IMR-90 (cell line): ENCODE measurements at regions not wholly inside any gene's neighbourhood (a gene's known extent, or its start where the extent isn't known, plus 50 kb on each side); places are given as distances from the start of the nearest gene placed in this dataset.

Source experiments
- ATAC-seq: fragments of 200-7000 bp; cut with Tn5 transposase; 2 replicates; pipeline ENCODE4 v1.9.1; 2020; ENCODE audit warnings: low read depth, mild to moderate bottlenecking, moderate library complexity
- BruUV-seq: library from RNA; stranded (reverse); fragments of 400-500 nt; replicated peaks from 2 replicates; lab custom pipeline; 2021; lab: Mats Ljungman, UMichigan
- CTCF ChIA-PET: fragments of 300-600 bp; formaldehyde crosslinking; extraction: SDS; loops from one replicate; lab custom pipeline; 2021; ENCODE audit warnings: antibody characterized with exemption; lab: Yijun Ruan, JAX
- POLR2A ChIA-PET: fragments of 300-600 bp; sonication (Branson Sonifier 250); formaldehyde crosslinking; loops from one replicate; lab custom pipeline; 2022; ENCODE audit warnings: antibody characterized with exemption; ENCODE audit not compliant: unreplicated experiment; lab: Charles Lee
- DNase-seq: peaks from one replicate; pipeline ENCODE4 v3.0.0; 2013
- H2AFZ ChIP-seq: replicated peaks from 2 replicates; pipeline ENCODE3; 2013; ENCODE audit warnings: low read length, mild to moderate bottlenecking; ENCODE audit not compliant: poor library complexity
- H2AK5ac ChIP-seq: 2 replicates; pipeline ENCODE4 v1.6.1; 2013; ENCODE audit warnings: low read depth, low read length, inconsistent platforms
- H2AK9ac ChIP-seq: replicated peaks from 2 replicates; pipeline ENCODE3; 2013; ENCODE audit warnings: mild to moderate bottlenecking, low read depth, low read length, moderate library complexity; ENCODE audit not compliant: poor library complexity
- H2BK120ac ChIP-seq: 2 replicates; pipeline ENCODE4 v1.6.1; 2013; ENCODE audit warnings: low read depth, low read length, inconsistent platforms
- H2BK15ac ChIP-seq: 3 replicates; pipeline ENCODE4 v1.6.1; 2013; ENCODE audit warnings: low read depth, low read length, inconsistent platforms
- H2BK20ac ChIP-seq: 2 replicates; pipeline ENCODE4 v1.6.1; 2013; ENCODE audit warnings: low read depth, mild to moderate bottlenecking, inconsistent platforms, low read length, moderate library complexity
- H2BK5ac ChIP-seq: 2 replicates; pipeline ENCODE4 v1.6.1; 2013; ENCODE audit warnings: mild to moderate bottlenecking, low read depth, low read length, inconsistent platforms; ENCODE audit not compliant: poor library complexity, severe bottlenecking
- H3K14ac ChIP-seq: replicated peaks from 2 replicates; pipeline ENCODE4 v1.6.1; 2013; ENCODE audit warnings: low read depth, low read length, inconsistent platforms
- H3K18ac ChIP-seq: 2 replicates; pipeline ENCODE4 v1.6.1; 2013; ENCODE audit warnings: low read depth, low read length, control low read depth
- H3K23ac ChIP-seq: 2 replicates; pipeline ENCODE4 v1.6.1; 2013; ENCODE audit warnings: low read depth, low read length, inconsistent platforms
- H3K27ac ChIP-seq: 2 replicates; pipeline ENCODE4 v1.5.1; 2013; ENCODE audit warnings: mild to moderate bottlenecking, control low read depth, low read length; ENCODE audit not compliant: insufficient read depth
- H3K27me3 ChIP-seq: 2 replicates; pipeline ENCODE4 v1.6.1; 2013; ENCODE audit warnings: low read length; ENCODE audit not compliant: control insufficient read depth, insufficient read depth
- H3K36me3 ChIP-seq: 2 replicates; pipeline ENCODE4 v1.6.1; 2013; ENCODE audit warnings: low read length, mixed read lengths; ENCODE audit not compliant: control insufficient read depth, insufficient read depth
- H3K4ac ChIP-seq: 2 replicates; pipeline ENCODE4 v1.6.1; 2013; ENCODE audit warnings: low read depth, low read length, inconsistent platforms
- H3K4me1 ChIP-seq: 2 replicates; pipeline ENCODE4 v1.6.1; 2013; ENCODE audit warnings: low read length, mixed read lengths; ENCODE audit not compliant: control insufficient read depth, insufficient read depth
- H3K4me2 ChIP-seq: 2 replicates; pipeline ENCODE4 v1.6.1; 2013; ENCODE audit warnings: low read depth, mild to moderate bottlenecking, control low read depth, low read length, moderate library complexity
- H3K4me3 ChIP-seq: 2 replicates; pipeline ENCODE4 v1.5.1; 2013; ENCODE audit warnings: low read depth, mild to moderate bottlenecking, control low read depth, low read length, moderate library complexity; ENCODE audit not compliant: insufficient read depth
- H3K56ac ChIP-seq: 2 replicates; pipeline ENCODE4 v1.6.1; 2013; ENCODE audit warnings: low read length, inconsistent platforms; ENCODE audit not compliant: insufficient read depth; ENCODE audit errors: extremely low read depth
- H3K79me1 ChIP-seq, 2 experiments: 2 replicates each; pipeline ENCODE4 v1.6.1; 2013; ENCODE audit warnings: low read length in 2 of 2, inconsistent platforms in 1 of 2, low read depth in 1 of 2
- H3K9ac ChIP-seq: 2 replicates; pipeline ENCODE4 v1.6.1; 2013; ENCODE audit warnings: low read depth, low read length, control low read depth
- H3K9me1 ChIP-seq: 2 replicates; pipeline ENCODE4 v1.6.1; 2013; ENCODE audit warnings: low read length, inconsistent platforms; ENCODE audit not compliant: insufficient read depth
- H3K9me3 ChIP-seq: 2 replicates; pipeline ENCODE4 v1.6.1; 2013; ENCODE audit warnings: low read length; ENCODE audit not compliant: control insufficient read depth, insufficient read depth
- H4K20me1 ChIP-seq: 2 replicates; pipeline ENCODE4 v1.6.1; 2013; ENCODE audit warnings: low read length, inconsistent platforms; ENCODE audit not compliant: insufficient read depth
- H4K5ac ChIP-seq: 2 replicates; pipeline ENCODE4 v1.6.1; 2013; ENCODE audit warnings: mild to moderate bottlenecking, low read depth, low read length, control low read depth
- H4K8ac ChIP-seq, 2 experiments: 2 replicates each; pipeline ENCODE4 v1.6.1; 2013; ENCODE audit warnings: low read depth in 2 of 2, low read length in 2 of 2, control low read depth in 1 of 2, inconsistent platforms in 1 of 2
- H4K91ac ChIP-seq: 2 replicates; pipeline ENCODE4 v1.6.1; 2013; ENCODE audit warnings: low read depth, low read length, inconsistent platforms; ENCODE audit not compliant: insufficient read depth
- CHD1 ChIP-seq: IDR thresholded peaks from 2 replicates; pipeline ENCODE4 v1.6.1; 2012; ENCODE audit warnings: low read depth, low read length, improper control_type of control experiment
- CTCF ChIP-seq: conservative IDR thresholded peaks from 2 replicates; pipeline ENCODE4 v1.5.1; 2012; ENCODE audit warnings: mild to moderate bottlenecking, low read depth, low read length, improper control_type of control experiment
- FOS ChIP-seq: fragments of 150-350 bp; IDR thresholded peaks from 2 replicates; pipeline ENCODE4 v1.6.1; 2016; ENCODE audit warnings: low read depth, low read length
- MAFK ChIP-seq: IDR thresholded peaks from 2 replicates; pipeline ENCODE4 v1.6.1; 2012; ENCODE audit warnings: low read depth, low read length, improper control_type of control experiment
- MAZ ChIP-seq: IDR thresholded peaks from 2 replicates; pipeline ENCODE4 v1.6.1; 2012; ENCODE audit warnings: low read depth, mild to moderate bottlenecking, low read length, improper control_type of control experiment, moderate library complexity, borderline replicate concordance
- MXI1 ChIP-seq: IDR thresholded peaks from 2 replicates; pipeline ENCODE4 v1.6.1; 2012; ENCODE audit warnings: low read depth, mild to moderate bottlenecking, low read length, moderate library complexity, borderline replicate concordance
- RAD21 ChIP-seq: IDR thresholded peaks from 2 replicates; pipeline ENCODE4 v1.6.1; 2012; ENCODE audit warnings: low read length, improper control_type of control experiment
- WGBS, 2 experiments: methylation state at CpG; one replicate each; pipeline versions ENCODE4 v1.1.5 to v1.1.7; 2013; ENCODE audit warnings: missing lambda C conversion rate in 2 of 2; ENCODE audit not compliant: insufficient read length in 1 of 2; ENCODE audit errors: extremely low coverage in 2 of 2; 5-methylcytosine and 5-hydroxymethylcytosine counted together
- dilution Hi-C: fragments of 300-500 bp; cut with HindIII; formaldehyde crosslinking; loops from one replicate; pipeline ENCODE4 v1.14.3; 2018; ENCODE audit warnings: low sequenced_read_pairs; ENCODE audit not compliant: unreplicated experiment
- in situ Hi-C: fragments of 300-500 bp; cut with MboI; formaldehyde crosslinking; loops from 3 replicates; pipeline ENCODE4 v1.14.3; 2019; ENCODE audit warnings: low sequenced_read_pairs, inconsistent platforms, mixed read lengths
- intact Hi-C: fragments of 100-400 bp; cut with micrococcal nuclease; formaldehyde crosslinking; loops from 2 replicates; pipeline ENCODE4 v1.10.0; 2022

DNA sequence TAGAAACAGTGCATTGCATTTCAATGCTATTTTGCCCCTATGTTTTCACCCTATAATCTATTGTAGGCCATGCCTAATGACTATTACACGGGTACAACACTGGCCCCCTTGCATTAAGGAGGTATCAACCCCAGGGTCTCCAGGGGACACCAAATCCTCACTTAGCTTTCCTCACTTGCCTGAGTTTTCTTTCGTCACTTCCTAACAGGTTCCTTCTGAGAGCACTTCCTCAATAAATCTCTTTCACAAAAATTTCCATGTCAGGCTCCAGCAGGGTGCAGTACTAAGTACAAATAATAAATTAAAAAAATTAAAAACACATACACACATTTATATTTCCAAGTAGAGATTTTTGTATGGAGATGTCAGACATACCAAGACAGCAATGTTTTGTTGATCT, 165.0 kb downstream of the RBM46 start:
- Histone ChIP-seq H3K4me2 (no peak overlapping the region), H2AFZ (no peak overlapping the region), H3K9me1 (no peaks in the 10 kb centered on the region), H4K91ac (no peak overlapping the region), H3K18ac (no peak overlapping the region), H3K79me1 (no peaks in the 10 kb centered on the region), H3K14ac (no peak overlapping the region), H3K4me3 (no peak overlapping the region), H3K27me3 (no peaks in the 10 kb centered on the region), H4K20me1 (no peaks in the 10 kb centered on the region), H2AK5ac (no peak overlapping the region), H2BK5ac (no peak overlapping the region), H3K4ac (no peak overlapping the region), H3K9me3 (peaks cover 5% of the 10 kb centered on the region; the same call in 1 of the 2 replicates), H3K27ac (no peak overlapping the region), H3K4me1 (no peaks in the 10 kb centered on the region), H4K8ac (no peak overlapping the region), H3K56ac (no peak overlapping the region), H3K36me3 (no peaks in the 10 kb centered on the region), H3K23ac (no peak overlapping the region), H3K9ac (no peak overlapping the region), H2AK9ac (no peak overlapping the region), H2BK120ac (no peak overlapping the region), H4K5ac (no peak overlapping the region), H2BK20ac (no peak overlapping the region), H2BK15ac (no peak overlapping the region)
- POLR2A ChIA-PET = no interaction called here
- intact Hi-C loops = no loop called here
- WGBS, 2 experiments = no CpG with 5 or more reads among the region's 2 CpGs
- in situ Hi-C loops = no loop called here
- DNase-seq = no peak
- TF ChIP-seq FOS (no peak), CHD1 (no peak), RAD21 (no peak), MAZ (no peak), MXI1 (no peak), CTCF (no peak), MAFK (no peak)
- no peak for ATAC-seq
- BruUV-seq = no TSS peak
- CTCF ChIA-PET = no interaction called here
- dilution Hi-C loops = no loop called here
